Transverse colon (tissue), 4 donors: ENCODE measurements at regions not wholly inside any gene's neighbourhood (a gene's known extent, or its start where the extent isn't known, plus 50 kb on each side); places are given as distances from the start of the nearest gene placed in this dataset.

Experiments
- DNase-seq: peaks from one replicate; pipeline ENCODE4 v3.0.0-alpha.2; 2019
- H3K27ac ChIP-seq, 4 donors: fragments of 200-600 bp; sonication (generic); 2 replicates each; pipeline ENCODE4 v1.5.1; 2016 to 2018; ENCODE audit warnings: inconsistent platforms in 4 of 4
- H3K27me3 ChIP-seq: fragments of 200-600 bp; sonication (generic); 2 replicates; pipeline ENCODE4 v1.5.1; 2017; ENCODE audit warnings: inconsistent platforms
- H3K36me3 ChIP-seq, 4 donors: fragments of 200-600 bp; sonication (generic); 2 replicates each; pipeline ENCODE4 v1.5.1; 2017 to 2019; ENCODE audit warnings: inconsistent platforms in 4 of 4
- H3K4me1 ChIP-seq, 4 donors: fragments of 200-600 bp; sonication (generic); 2 replicates each; pipeline ENCODE4 v1.5.1; 2017 to 2020; ENCODE audit warnings: inconsistent platforms in 4 of 4
- H3K4me3 ChIP-seq, 4 donors: fragments of 200-600 bp; sonication (generic); 1 replicate in 1 of 4; 2 replicates in 3 of 4; pipeline versions ENCODE4 v1.5.1 to v1.6.1; 2017 to 2019; ENCODE audit warnings: inconsistent platforms in 4 of 4
- H3K9me3 ChIP-seq, 2 donors: fragments of 200-600 bp; sonication (generic); 2 replicates each; pipeline ENCODE4 v1.5.1; 2017 to 2019; ENCODE audit warnings: inconsistent platforms in 2 of 2
- CTCF ChIP-seq, 5 experiments: fragments of 200-600 bp in 3 of 5; fragments of 450-650 bp in 2 of 5; sonication (generic) in 3 of 5; IDR thresholded peaks; 1 replicate in 2 of 5; 2 replicates in 3 of 5; pipeline ENCODE4 v1.5.1; 2016 to 2017; ENCODE audit warnings: antibody characterized with exemption in 5 of 5, inconsistent platforms in 3 of 5, mild to moderate bottlenecking in 2 of 5, moderate library complexity in 1 of 5
- EP300 ChIP-seq: sonication (generic); formaldehyde crosslinking; IDR thresholded peaks from one replicate; pipeline ENCODE4 v1.6.1; 2017; ENCODE audit warnings: antibody characterized with exemption, low read depth
- POLR2A ChIP-seq: fragments of 450-650 bp; IDR thresholded peaks from one replicate; pipeline ENCODE4 v1.6.1; 2016; ENCODE audit warnings: antibody characterized with exemption, mild to moderate bottlenecking, moderate library complexity
- POLR2AphosphoS5 ChIP-seq, 3 donors: sonication (generic); formaldehyde crosslinking; IDR thresholded peaks; one replicate each; pipeline ENCODE4 v1.6.1; 2016; ENCODE audit warnings: antibody characterized with exemption in 3 of 3
- WGBS, 2 donors: methylation state at CpG; one replicate each; pipeline ENCODE4 v1.1.5; 2018; ENCODE audit warnings: low coverage in 1 of 2; 5-methylcytosine and 5-hydroxymethylcytosine counted together
- in situ Hi-C, 4 donors: fragments of 200-750 bp; cut with MboI; loops; one replicate each; pipeline versions ENCODE4 v1.15.0 to v1.15.1; 2017; ENCODE audit warnings: low sequenced_read_pairs in 3 of 4, low pct_ligation_motif_present in 1 of 4, low pct_unique_long_range_greater_than_20kb in 1 of 4
- intact Hi-C: fragments of 100-400 bp; cut with DNase I; formaldehyde crosslinking; loops from one replicate; pipeline ENCODE4 v1.15.1; 2023; ENCODE audit warnings: low total_unique reads

- H3K27me3 ChIP-seq = no peaks in the 10 kb centered on the region
- 88 to 92% methylated on average over 4 to 29 of the region's 40 CpGs for WGBS, 2 donors
Observed at GRCh38 chr19:27909185-27909840, 1303.6 kb downstream of the UQCRFS1 start.

GRCh38 chr19:27906081-27906480, 1306.9 kb downstream of the UQCRFS1 start:
- Histone ChIP-seq H3K27ac (no peak overlapping the region), H3K4me1 (no peaks in the 10 kb centered on the region), H3K9me3 (no peaks in the 10 kb centered on the region), H3K4me3 (no peak overlapping the region), H3K27me3 (no peaks in the 10 kb centered on the region), H3K36me3 (no peaks in the 10 kb centered on the region)
- WGBS, 2 donors = 55 to 65% methylated on average over 4 of the region's 4 CpGs
- no peak for TF ChIP-seq POLR2A
- no peak for TF ChIP-seq EP300
- no peak for TF ChIP-seq POLR2AphosphoS5 (IDR thresholded peaks at IDR 0.05)
- TF ChIP-seq CTCF (IDR thresholded peaks at IDR 0.05) = no peak
- intact Hi-C loops = no loop called here
- in situ Hi-C loops = no loop called here
- no peak for DNase-seq

More at GRCh38 chr19:27909185-27909840, 1303.6 kb downstream of the UQCRFS1 start:
- no peak overlapping the region for H3K4me3 ChIP-seq
- no peak overlapping the region for H3K27ac ChIP-seq
- intact Hi-C loops (no loop called here), in situ Hi-C loops (no loop called here)
- H3K36me3 ChIP-seq = no peaks in the 10 kb centered on the region
- no peaks in the 10 kb centered on the region for H3K4me1 ChIP-seq
- TF ChIP-seq POLR2A = no peak
- no peak for TF ChIP-seq EP300
- TF ChIP-seq POLR2AphosphoS5 (IDR thresholded peaks at IDR 0.05) = no peak
- no peak for TF ChIP-seq CTCF (IDR thresholded peaks at IDR 0.05)
- H3K9me3 ChIP-seq = no peaks in the 10 kb centered on the region
- no peak for DNase-seq

- in situ Hi-C loops (no loop called here), intact Hi-C loops (no loop called here)
- TF ChIP-seq POLR2AphosphoS5 (IDR thresholded peaks at IDR 0.05) = no peak
- TF ChIP-seq POLR2A = no peak
- no peak for TF ChIP-seq CTCF (IDR thresholded peaks at IDR 0.05)
- no peak for TF ChIP-seq EP300
- Histone ChIP-seq H3K27me3 (no peaks in the 10 kb centered on the region), H3K27ac (no peak overlapping the region), H3K4me1 (no peaks in the 10 kb centered on the region), H3K36me3 (no peaks in the 10 kb centered on the region), H3K9me3 (no peaks in the 10 kb centered on the region), H3K4me3 (no peak overlapping the region)
- DNase-seq = no peak
Observed at GRCh38 chr19:27905074-27905473, 1307.9 kb downstream of the UQCRFS1 start.

- Histone ChIP-seq H3K9me3 (no peaks in the 10 kb centered on the region), H3K36me3 (no peaks in the 10 kb centered on the region), H3K4me3 (no peak overlapping the region), H3K27ac (no peak overlapping the region), H3K27me3 (no peaks in the 10 kb centered on the region), H3K4me1 (no peaks in the 10 kb centered on the region)
- TF ChIP-seq POLR2A (no peak), POLR2AphosphoS5 (IDR thresholded peaks at IDR 0.05) (no peak), CTCF (IDR thresholded peaks at IDR 0.05) (no peak), EP300 (no peak)
- 80 to 92% methylated on average over 1 to 3 of the region's 3 CpGs for WGBS, 2 donors
- intact Hi-C loops = no loop called here
- DNase-seq = no peak
- in situ Hi-C loops = no loop called here
Observed at GRCh38 chr19:27901078-27901477, 1311.9 kb downstream of the UQCRFS1 start.
